Head of caudate nucleus (tissue), 42 donors: ENCODE measurements at regions not wholly inside any gene's neighbourhood (a gene's known extent, or its start where the extent isn't known, plus 50 kb on each side); places are given as distances from the start of the nearest gene placed in this dataset.
A peak's percentile ranks its signal among the peaks of the same experiment; 100 is the strongest.
"Not testable (repeated sequence)": the region's sequence is repeated elsewhere in the genome, so short reads cannot be mapped to it uniquely, and the experiment has no call there.

Experiments
- DNase-seq, 42 donors: peaks; one replicate each; pipeline versions ENCODE4 v3.0.0 to v3.0.0-alpha.2; 2020 to 2021; ENCODE audit warnings: mixed read lengths in 7 of 42
- intact Hi-C: fragments of 100-400 bp; cut with DNase I; formaldehyde crosslinking; loops from one replicate; pipeline ENCODE4 v1.15.0; 2022

GRCh38 chr6:169381988-169382387, 128.3 kb upstream of the THBS2 start:
- DNase-seq: peak in 2 of 42 donors; percentile 7 to 17

GRCh38 chr6:169380493-169380892, 126.8 kb upstream of the THBS2 start:
- peak in 1 of 42 donors; percentile 33 for DNase-seq
- intact Hi-C loops: no loop called here

More at GRCh38 chr6:169381988-169382387, 128.3 kb upstream of the THBS2 start:
- intact Hi-C loops: no loop called here

GRCh38 chr6:169379495-169380070, 125.9 kb upstream of the THBS2 start:
- no peak for DNase-seq
- intact Hi-C loops: no loop called here

- intact Hi-C loops: no loop called here
These were observed 125.2 kb upstream of the THBS2 start for GRCh38 chr6:169378620-169379381.

GRCh38 chr6:169376458-169376857, 122.8 kb upstream of the THBS2 start:
- intact Hi-C loops: no loop called here
- no peak for DNase-seq

More at GRCh38 chr6:169378620-169379381, 125.2 kb upstream of the THBS2 start:
- no peak for DNase-seq

- intact Hi-C loops: no loop called here
- DNase-seq: no peak
These were observed 118.9 kb upstream of the THBS2 start for GRCh38 chr6:169372589-169372988.

GRCh38 chr6:169371344-169372127, 117.9 kb upstream of the THBS2 start:
- no peak for DNase-seq
- intact Hi-C loops: no loop called here

- intact Hi-C loops: no loop called here
- DNase-seq: no peak
These were observed 117.2 kb upstream of the THBS2 start for GRCh38 chr6:169370666-169371343.

- no peak for DNase-seq
- intact Hi-C loops: no loop called here
These were observed 116.4 kb upstream of the THBS2 start for GRCh38 chr6:169370054-169370453.

- intact Hi-C loops: no loop called here
- no peak for DNase-seq
These were observed 114.6 kb upstream of the THBS2 start for GRCh38 chr6:169368200-169368599.

GRCh38 chr6:169367507-169367906, 113.9 kb upstream of the THBS2 start:
- intact Hi-C loops: no loop called here
- DNase-seq: no peak

GRCh38 chr6:169366258-169366901, 112.7 kb upstream of the THBS2 start:
- intact Hi-C loops: no loop called here
- no peak for DNase-seq

- DNase-seq: no peak
- intact Hi-C loops: no loop called here
These were observed 112.1 kb upstream of the THBS2 start for GRCh38 chr6:169365567-169366257.

GRCh38 chr6:169363590-169363989, 109.9 kb upstream of the THBS2 start:
- intact Hi-C loops: no loop called here
- DNase-seq: no peak

GRCh38 chr6:169362501-169363121, 109.0 kb upstream of the THBS2 start:
- intact Hi-C loops: no loop called here
- DNase-seq: no peak

- DNase-seq, intact Hi-C loops: not testable (repeated sequence)
These were observed 101.4 kb upstream of the THBS2 start for GRCh38 chr6:169355001-169355400.

GRCh38 chr6:169345146-169345545, 91.5 kb upstream of the THBS2 start:
- DNase-seq: no peak
- intact Hi-C loops: no loop called here

- DNase-seq: no peak
- intact Hi-C loops: no loop called here
These were observed 91.1 kb upstream of the THBS2 start for GRCh38 chr6:169344750-169345065.
